ENCODE measurements at regions not wholly inside any gene's neighbourhood (a gene's known extent, or its start where the extent isn't known, plus 50 kb on each side); places are given as distances from the start of the nearest gene placed in this dataset.

DNA sequence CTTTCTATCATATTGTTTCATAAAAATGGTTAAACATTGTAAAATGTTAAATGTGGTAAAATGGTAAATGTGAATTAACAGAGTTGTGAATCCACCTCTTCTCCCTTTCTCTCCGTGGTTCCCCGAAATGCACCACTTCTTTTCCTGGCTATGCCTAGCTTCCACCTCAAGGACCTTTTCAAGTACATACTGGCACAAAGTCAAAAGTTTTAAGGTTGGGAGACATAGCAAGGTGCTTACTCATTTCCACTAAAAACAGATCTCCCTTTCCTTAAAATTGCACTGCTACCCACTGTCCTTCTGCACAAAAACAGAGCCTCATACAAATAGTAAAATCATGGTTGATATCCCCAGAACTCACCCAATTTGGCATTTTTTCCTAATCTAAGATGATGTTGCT, 558.2 kb downstream of the SLITRK6 start:
- TF ChIP-seq EZH2 (IDR thresholded peaks at IDR 0.05) (no peak), POLR2AphosphoS5 (IDR thresholded peaks at IDR 0.05; ENCODE audit: borderline replicate concordance, low read depth, low read length) (no peak)
